ENCODE measurements at regions not wholly inside any gene's neighbourhood (a gene's known extent, or its start where the extent isn't known, plus 50 kb on each side); places are given as distances from the start of the nearest gene placed in this dataset.
"Not testable (repeated sequence)": the region's sequence is repeated elsewhere in the genome, so short reads cannot be mapped to it uniquely, and the experiment has no call there.

DNA sequence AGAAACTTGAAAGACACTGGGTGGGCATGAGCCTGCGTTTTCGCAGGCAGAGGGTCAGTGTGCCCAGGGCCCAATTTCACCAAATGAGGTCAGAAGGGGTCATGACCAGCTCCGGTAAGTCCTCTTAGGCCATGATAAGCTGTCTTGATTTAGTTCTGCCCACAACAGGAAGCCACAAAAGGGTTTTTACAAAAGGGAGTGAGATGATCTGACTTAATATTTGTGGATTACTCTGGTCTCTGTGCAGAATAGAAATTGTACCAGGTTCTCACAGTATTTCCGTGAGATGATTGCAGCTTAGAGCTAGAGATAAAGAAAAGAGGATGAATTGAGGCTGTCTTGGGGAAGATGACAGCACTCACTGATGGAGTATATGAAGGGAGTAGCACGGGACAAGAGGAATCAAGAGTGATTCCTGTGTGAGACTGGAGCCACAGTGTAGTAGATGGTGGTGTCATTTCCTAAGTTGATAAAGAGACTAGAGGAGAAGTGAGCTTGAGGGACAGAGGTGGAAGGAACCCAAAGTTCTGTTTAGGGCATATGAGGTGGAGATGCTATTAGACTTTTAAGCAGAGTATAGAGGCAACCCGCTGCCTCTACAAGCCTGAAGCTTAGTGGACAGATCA lies 288.3 kb upstream of the AMIGO2 start:
- DNase-seq (ENCODE audit: low read depth), result no peak

DNA sequence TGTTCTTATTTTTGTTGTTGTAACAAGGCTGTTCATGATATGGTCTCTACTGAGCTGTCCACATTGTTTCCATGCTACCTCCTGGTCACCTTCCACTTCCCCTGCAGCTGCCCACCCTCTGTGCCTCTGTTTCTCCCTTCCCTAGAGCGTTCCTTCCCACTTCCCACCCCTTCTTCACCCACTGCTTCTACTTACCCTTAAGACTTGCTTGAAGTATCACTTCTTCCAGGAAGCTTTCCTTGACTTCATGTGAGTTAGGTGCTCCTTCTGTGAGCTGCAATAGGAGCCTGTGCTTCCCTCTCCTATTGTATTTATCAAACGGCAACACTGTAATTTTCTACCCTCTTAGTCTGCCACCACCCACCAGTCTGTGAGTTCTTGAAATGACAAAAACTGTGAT lies 286.8 kb upstream of the AMIGO2 start:
- Histone ChIP-seq H3K9ac (ENCODE audit: low read length) (no peak overlapping the region), H3K36me3 (ENCODE audit: control insufficient read depth, insufficient read depth, low read length, severe bottlenecking) (no peaks in the 10 kb centered on the region), H3K27me3 (replicated peaks; ENCODE audit: control insufficient read depth, insufficient read depth, low read length) (no peaks in the 10 kb centered on the region), H3K4me1 (ENCODE audit: control insufficient read depth, insufficient read depth, low read length) (no peaks in the 10 kb centered on the region), H3K4me3 (ENCODE audit: low read length) (no peak overlapping the region), H3K9me3 (ENCODE audit: control insufficient read depth, low read length) (no peaks in the 10 kb centered on the region)
- DNase-seq (ENCODE audit: low read depth), result no peak

More for the DNA sequence above, 288.3 kb upstream of the AMIGO2 start:
- no peaks in the 10 kb centered on the region for H3K4me1 ChIP-seq (ENCODE audit: control insufficient read depth, insufficient read depth, low read length)
- no peaks in the 10 kb centered on the region for H3K36me3 ChIP-seq (ENCODE audit: control insufficient read depth, insufficient read depth, low read length, severe bottlenecking)
- no peak overlapping the region for H3K4me3 ChIP-seq (ENCODE audit: low read length)
- H3K9me3 ChIP-seq (ENCODE audit: control insufficient read depth, low read length), result no peaks in the 10 kb centered on the region
- no peaks in the 10 kb centered on the region for H3K27me3 ChIP-seq (replicated peaks; ENCODE audit: control insufficient read depth, insufficient read depth, low read length)
- H3K9ac ChIP-seq (ENCODE audit: low read length), result no peak overlapping the region

DNA sequence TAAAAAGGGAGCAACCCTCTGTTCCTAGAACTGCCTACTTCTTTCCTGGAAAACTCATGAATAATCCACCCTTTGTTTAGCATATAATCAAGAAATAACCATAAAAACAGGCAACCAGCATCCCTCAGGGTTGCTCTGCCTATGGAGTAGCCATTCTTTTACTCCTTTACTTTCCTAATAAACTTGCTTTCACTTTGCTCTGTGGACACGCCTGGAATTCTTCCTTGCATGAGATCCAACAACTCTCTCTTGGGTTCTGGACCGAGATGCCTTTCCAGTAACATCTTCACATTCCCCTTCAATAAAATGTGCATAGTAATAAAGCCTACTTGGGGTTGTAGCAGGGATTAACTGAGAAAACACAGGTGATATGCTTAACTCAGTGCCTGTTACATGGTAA lies 286.4 kb upstream of the AMIGO2 start:
- Histone ChIP-seq H3K4me1 (ENCODE audit: control insufficient read depth, insufficient read depth, low read length) (no peaks in the 10 kb centered on the region), H3K36me3 (ENCODE audit: control insufficient read depth, insufficient read depth, low read length, severe bottlenecking) (no peaks in the 10 kb centered on the region), H3K9ac (ENCODE audit: low read length) (no peak overlapping the region), H3K9me3 (ENCODE audit: control insufficient read depth, low read length) (no peaks in the 10 kb centered on the region), H3K27me3 (replicated peaks; ENCODE audit: control insufficient read depth, insufficient read depth, low read length) (no peaks in the 10 kb centered on the region), H3K4me3 (ENCODE audit: low read length) (no peak overlapping the region)
- DNase-seq (ENCODE audit: low read depth), result no peak

DNA sequence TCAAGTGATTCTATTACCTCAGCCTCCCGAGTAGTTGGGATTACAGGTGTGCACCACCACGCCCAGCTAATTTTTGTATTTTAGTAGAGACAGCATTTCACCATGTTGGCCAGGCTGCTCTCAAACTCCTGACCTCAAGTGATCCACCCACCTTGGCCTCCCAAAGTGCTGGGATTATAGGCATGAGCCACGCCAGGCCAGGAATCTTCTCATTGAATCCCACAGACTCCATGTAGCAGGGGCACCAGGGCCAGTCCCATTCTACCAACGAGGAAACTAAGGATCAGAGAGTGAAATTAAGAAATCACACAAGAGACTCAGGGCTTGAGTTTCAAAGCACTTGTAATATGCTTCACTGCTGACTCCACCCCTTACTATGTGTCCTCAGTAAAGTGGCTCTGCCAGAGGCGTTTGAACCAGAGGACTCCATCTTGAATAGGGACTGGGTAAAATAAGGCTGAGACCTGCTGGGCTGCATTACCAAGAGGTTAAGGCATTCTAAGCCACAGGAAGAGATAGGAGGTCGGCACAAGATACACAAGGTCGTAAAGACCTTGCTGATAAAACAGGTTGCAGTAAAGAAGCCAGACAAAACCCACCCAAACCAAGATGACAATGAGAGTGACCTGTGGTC lies 285.8 kb upstream of the AMIGO2 start:
- not testable (repeated sequence) for H3K9me3 ChIP-seq (ENCODE audit: control insufficient read depth, low read length); H3K9ac ChIP-seq (ENCODE audit: low read length); H3K4me3 ChIP-seq (ENCODE audit: low read length); H3K4me1 ChIP-seq (ENCODE audit: control insufficient read depth, insufficient read depth, low read length); H3K27me3 ChIP-seq (replicated peaks; ENCODE audit: control insufficient read depth, insufficient read depth, low read length); H3K36me3 ChIP-seq (ENCODE audit: control insufficient read depth, insufficient read depth, low read length, severe bottlenecking); DNase-seq (ENCODE audit: low read depth)

DNA sequence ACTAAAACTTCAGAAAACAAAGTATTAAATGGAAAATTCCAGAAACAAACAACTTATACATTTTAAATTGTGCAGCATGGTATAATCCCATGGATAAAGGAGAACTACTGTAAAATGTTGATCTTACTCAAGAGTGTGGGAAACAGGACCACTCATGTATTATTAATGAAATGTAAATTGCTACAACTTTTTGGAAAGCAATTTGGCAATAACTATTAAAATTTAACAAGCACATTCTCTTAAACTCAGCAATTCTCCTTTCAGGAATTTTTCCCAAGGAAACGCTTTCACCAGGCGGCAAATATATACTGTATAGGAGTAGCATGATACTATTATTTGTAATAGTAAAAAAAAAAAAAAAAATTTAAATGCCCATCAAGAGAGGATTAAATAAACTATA lies 284.5 kb upstream of the AMIGO2 start:
- Histone ChIP-seq H3K9ac (ENCODE audit: low read length) (no peak overlapping the region), H3K4me3 (ENCODE audit: low read length) (no peak overlapping the region), H3K36me3 (ENCODE audit: control insufficient read depth, insufficient read depth, low read length, severe bottlenecking) (no peaks in the 10 kb centered on the region), H3K27me3 (replicated peaks; ENCODE audit: control insufficient read depth, insufficient read depth, low read length) (no peaks in the 10 kb centered on the region), H3K9me3 (ENCODE audit: control insufficient read depth, low read length) (no peaks in the 10 kb centered on the region), H3K4me1 (ENCODE audit: control insufficient read depth, insufficient read depth, low read length) (no peaks in the 10 kb centered on the region)
- DNase-seq (ENCODE audit: low read depth), result no peak

DNA sequence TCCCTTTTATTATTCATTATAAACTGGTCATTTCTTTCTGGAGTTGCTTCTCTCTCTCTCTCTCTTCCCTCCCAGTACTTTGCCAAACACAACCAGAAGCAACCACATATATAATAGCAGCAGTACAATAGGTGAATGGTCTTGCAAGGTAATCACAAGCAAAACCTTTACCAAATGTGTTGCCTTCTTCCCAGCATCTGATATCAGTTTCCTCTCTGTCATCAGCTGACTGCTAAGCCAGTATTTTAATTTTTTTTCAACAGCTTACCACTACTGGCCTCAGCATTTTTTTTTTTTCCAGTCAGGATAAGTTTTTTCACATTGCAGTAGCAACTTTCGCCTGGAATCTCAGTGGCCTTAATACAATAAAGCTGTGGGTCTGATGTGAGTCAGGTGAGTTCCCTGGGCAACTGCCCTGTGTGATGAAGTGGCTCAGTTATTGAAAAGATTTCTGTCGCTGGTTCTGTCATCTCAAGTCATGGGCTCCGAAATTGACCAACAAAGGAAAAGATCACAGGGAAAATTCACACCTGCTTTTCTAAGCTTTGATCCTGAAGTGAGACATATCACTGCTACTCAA lies 282.5 kb upstream of the AMIGO2 start:
- Histone ChIP-seq H3K36me3 (ENCODE audit: control insufficient read depth, insufficient read depth, low read length, severe bottlenecking) (no peaks in the 10 kb centered on the region), H3K27me3 (replicated peaks; ENCODE audit: control insufficient read depth, insufficient read depth, low read length) (no peaks in the 10 kb centered on the region), H3K4me3 (ENCODE audit: low read length) (no peak overlapping the region)

DNA sequence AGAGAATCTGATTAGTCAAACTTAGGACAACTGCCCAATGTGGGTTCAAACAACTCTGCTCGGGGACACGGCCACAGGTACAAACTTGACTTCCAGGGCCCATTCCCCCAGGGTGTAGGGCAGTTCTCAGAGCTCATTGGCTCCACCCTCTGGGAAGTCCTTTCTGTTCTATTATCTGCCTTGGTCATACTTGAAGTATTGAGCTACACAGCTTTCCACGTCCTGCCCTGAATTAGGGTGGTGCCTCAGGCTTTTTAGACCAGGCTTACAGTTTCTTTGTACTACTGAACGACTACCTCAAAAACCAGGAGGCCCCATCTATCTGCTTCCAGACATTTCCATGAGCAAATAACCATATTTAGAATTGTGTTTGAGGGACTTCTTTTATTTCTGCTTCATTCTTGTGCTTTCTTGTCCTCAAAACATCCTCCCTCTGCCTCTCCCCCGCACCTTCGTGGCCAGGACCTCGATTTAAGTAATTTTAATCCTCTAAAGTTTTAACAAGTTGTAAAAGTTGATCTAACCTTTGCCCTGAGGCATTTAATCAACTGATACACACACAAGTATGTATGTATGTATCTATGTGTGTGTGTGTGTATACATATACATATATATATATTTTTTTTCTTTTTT lies 281.7 kb upstream of the AMIGO2 start:
- H3K9me3 ChIP-seq (ENCODE audit: control insufficient read depth, low read length), result no peaks in the 10 kb centered on the region
- DNase-seq (ENCODE audit: low read depth), result no peak
- H3K4me3 ChIP-seq (ENCODE audit: low read length), result no peak overlapping the region
- peaks cover under 1% of the 10 kb centered on the region for H3K4me1 ChIP-seq (ENCODE audit: control insufficient read depth, insufficient read depth, low read length)
- no peaks in the 10 kb centered on the region for H3K27me3 ChIP-seq (replicated peaks; ENCODE audit: control insufficient read depth, insufficient read depth, low read length)
- no peak overlapping the region for H3K9ac ChIP-seq (ENCODE audit: low read length)
- no peaks in the 10 kb centered on the region for H3K36me3 ChIP-seq (ENCODE audit: control insufficient read depth, insufficient read depth, low read length, severe bottlenecking)

More for the DNA sequence above, 282.5 kb upstream of the AMIGO2 start:
- no peak overlapping the region for H3K9ac ChIP-seq (ENCODE audit: low read length)
- no peaks in the 10 kb centered on the region for H3K4me1 ChIP-seq (ENCODE audit: control insufficient read depth, insufficient read depth, low read length)
- DNase-seq (ENCODE audit: low read depth), result no peak
- no peaks in the 10 kb centered on the region for H3K9me3 ChIP-seq (ENCODE audit: control insufficient read depth, low read length)

DNA sequence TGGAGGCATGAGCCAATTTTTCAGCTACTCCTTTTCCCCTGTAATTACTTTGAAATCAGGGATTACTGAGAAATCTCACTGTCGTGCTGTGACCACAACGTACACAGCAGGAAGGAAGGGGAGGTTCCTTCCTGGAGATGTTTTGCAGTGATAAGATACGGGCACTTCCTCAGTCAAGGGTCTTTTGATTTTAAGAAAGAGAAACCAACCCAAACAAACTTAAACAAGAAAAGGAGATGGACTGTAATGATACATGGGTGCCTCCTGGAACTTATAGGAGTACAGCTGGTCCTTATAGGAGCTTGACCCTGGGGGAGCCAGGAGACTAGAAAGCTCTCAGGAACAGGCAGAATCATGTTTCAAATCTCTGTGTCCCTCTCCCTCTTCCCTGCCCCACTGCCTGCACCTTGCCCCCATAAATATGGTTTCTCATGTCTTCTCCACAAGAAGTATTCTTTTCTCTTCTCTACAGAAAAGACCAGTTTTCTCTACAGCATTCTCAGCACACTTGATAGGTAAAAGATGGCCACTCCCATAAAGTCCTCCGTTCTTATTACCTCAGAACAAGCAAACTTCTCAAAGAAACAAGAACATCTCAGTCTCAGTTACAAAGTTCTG lies 281.1 kb upstream of the AMIGO2 start:
- Histone ChIP-seq H3K4me1 (ENCODE audit: control insufficient read depth, insufficient read depth, low read length) (peaks cover 7% of the 10 kb centered on the region), H3K36me3 (ENCODE audit: control insufficient read depth, insufficient read depth, low read length, severe bottlenecking) (no peaks in the 10 kb centered on the region), H3K4me3 (ENCODE audit: low read length) (no peak overlapping the region), H3K9ac (ENCODE audit: low read length) (no peak overlapping the region), H3K9me3 (ENCODE audit: control insufficient read depth, low read length) (no peaks in the 10 kb centered on the region), H3K27me3 (replicated peaks; ENCODE audit: control insufficient read depth, insufficient read depth, low read length) (no peaks in the 10 kb centered on the region)
- no peak for DNase-seq (ENCODE audit: low read depth)

DNA sequence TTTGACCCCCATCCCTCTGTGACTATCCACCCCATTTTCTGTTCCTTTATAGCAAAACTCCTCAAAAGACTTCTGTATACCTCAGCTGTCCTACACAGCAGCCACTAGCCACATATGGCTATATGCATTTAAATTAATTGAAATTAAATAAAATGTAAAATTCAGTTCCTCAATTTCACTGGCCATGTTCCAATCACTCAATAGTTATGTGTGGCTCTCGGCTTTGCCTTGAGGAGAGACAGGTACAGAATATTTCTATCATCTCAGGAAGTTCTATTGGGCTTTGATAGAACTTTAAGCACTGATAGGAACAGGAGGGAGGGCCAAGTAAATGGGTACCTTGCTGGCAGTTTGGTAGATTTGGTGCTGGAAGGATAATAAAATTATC lies 280.3 kb upstream of the AMIGO2 start:
- H3K4me1 ChIP-seq (ENCODE audit: control insufficient read depth, insufficient read depth, low read length), result peaks cover 10% of the 10 kb centered on the region
- H3K27me3 ChIP-seq (replicated peaks; ENCODE audit: control insufficient read depth, insufficient read depth, low read length), result no peaks in the 10 kb centered on the region
- no peak overlapping the region for H3K9ac ChIP-seq (ENCODE audit: low read length)
- DNase-seq (ENCODE audit: low read depth), result no peak
- no peak overlapping the region for H3K4me3 ChIP-seq (ENCODE audit: low read length)
- H3K36me3 ChIP-seq (ENCODE audit: control insufficient read depth, insufficient read depth, low read length, severe bottlenecking), result no peaks in the 10 kb centered on the region
- H3K9me3 ChIP-seq (ENCODE audit: control insufficient read depth, low read length), result no peaks in the 10 kb centered on the region

DNA sequence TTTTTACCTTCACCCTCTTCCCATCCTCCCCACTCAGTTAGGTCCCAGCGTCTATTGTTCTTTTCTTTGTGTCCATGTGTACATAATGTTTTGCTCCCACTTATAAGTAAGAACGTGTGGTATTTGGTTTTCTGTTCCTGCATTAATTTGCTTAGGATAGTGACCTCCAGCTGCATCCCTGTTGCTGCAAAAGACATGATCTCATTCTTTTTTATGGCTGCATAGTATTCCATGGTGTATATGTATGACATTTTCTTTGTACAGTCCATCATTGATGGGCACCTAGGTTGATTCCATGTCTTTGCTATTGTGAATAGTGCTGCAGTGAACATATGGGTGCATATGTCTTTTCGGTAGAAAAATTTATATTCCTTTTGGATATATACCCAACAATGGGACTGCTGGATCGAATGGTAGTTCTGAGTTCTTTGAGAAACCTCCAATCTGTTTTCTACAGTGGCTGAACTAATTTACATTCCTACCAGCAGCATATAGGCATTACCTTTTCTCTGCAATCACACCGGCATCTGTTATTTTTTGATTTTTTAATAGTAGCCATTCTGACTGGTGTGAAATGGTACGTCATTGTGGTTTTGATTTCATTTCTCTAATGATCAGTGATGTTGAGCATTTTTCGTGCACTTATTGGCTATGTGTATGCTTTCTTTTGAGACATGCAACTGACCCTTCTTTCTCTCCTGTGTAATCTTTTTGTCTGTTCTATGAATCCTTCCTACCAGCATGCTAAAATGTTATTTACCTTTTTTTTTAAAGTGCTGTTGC lies 279.7 kb upstream of the AMIGO2 start:
- no peaks in the 10 kb centered on the region for H3K36me3 ChIP-seq (ENCODE audit: control insufficient read depth, insufficient read depth, low read length, severe bottlenecking)
- H3K4me1 ChIP-seq (ENCODE audit: control insufficient read depth, insufficient read depth, low read length), result peaks cover 10% of the 10 kb centered on the region
- no peak overlapping the region for H3K4me3 ChIP-seq (ENCODE audit: low read length)
- H3K9ac ChIP-seq (ENCODE audit: low read length), result no peak overlapping the region
- H3K27me3 ChIP-seq (replicated peaks; ENCODE audit: control insufficient read depth, insufficient read depth, low read length), result no peaks in the 10 kb centered on the region
- H3K9me3 ChIP-seq (ENCODE audit: control insufficient read depth, low read length), result no peaks in the 10 kb centered on the region
- no peak for DNase-seq (ENCODE audit: low read depth)

DNA sequence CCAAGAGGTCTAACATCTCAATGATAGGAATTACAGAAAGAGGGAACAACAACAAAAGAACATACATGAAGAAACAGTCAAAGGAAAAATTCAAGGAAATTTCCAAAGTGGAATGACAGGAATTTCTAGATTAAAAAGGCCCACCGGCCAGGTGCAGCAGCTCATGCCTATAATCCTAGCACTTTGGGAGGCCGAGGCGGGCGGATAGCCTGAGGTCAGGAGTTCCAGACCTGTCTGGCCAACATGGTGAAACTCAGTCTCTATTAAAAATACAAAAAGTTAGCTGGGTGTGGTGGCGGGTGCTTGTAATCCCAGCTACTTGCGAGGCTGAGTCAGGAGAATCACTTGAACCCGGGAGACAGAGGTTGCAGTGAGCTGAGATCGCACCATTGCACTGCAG lies 277.2 kb upstream of the AMIGO2 start:
- not testable (repeated sequence) for H3K9ac ChIP-seq (ENCODE audit: low read length); H3K27me3 ChIP-seq (replicated peaks; ENCODE audit: control insufficient read depth, insufficient read depth, low read length); H3K9me3 ChIP-seq (ENCODE audit: control insufficient read depth, low read length); H3K4me1 ChIP-seq (ENCODE audit: control insufficient read depth, insufficient read depth, low read length); DNase-seq (ENCODE audit: low read depth); H3K36me3 ChIP-seq (ENCODE audit: control insufficient read depth, insufficient read depth, low read length, severe bottlenecking); H3K4me3 ChIP-seq (ENCODE audit: low read length)
